K562 (cell line): ENCODE measurements at regions not wholly inside any gene's neighbourhood (a gene's known extent, or its start where the extent isn't known, plus 50 kb on each side); places are given as distances from the start of the nearest gene placed in this dataset.

Source experiments
- ATAC-seq: fragments of 200-7000 bp; cut with Tn5 transposase; 3 replicates; pipeline ENCODE4 v1.9.1; 2020; ENCODE audit warnings: moderate library complexity
- BruUV-seq: library from RNA; stranded (reverse); fragments of 400-500 nt; replicated peaks from 2 replicates; lab custom pipeline; 2021; lab: Mats Ljungman, UMichigan
- CTCF ChIA-PET: fragments of 300-600 bp; formaldehyde crosslinking; extraction: SDS; loops from one replicate; lab custom pipeline; 2021; ENCODE audit warnings: low intra/inter-chr PET ratio; lab: Yijun Ruan, JAX
- POLR2A ChIA-PET: fragments of 300-600, 350-650 bp; sonication (Branson Sonifier 250); formaldehyde crosslinking; extraction: SDS; loops from one replicate; lab custom pipeline; 2021; ENCODE audit warnings: antibody characterized with exemption, inconsistent platforms; lab: Yijun Ruan, JAX
- DNase-seq, 4 experiments: peaks; one replicate each; pipeline versions ENCODE4 v3.0.0 to v3.0.0-alpha.2; 2011 to 2018; ENCODE audit warnings: low spot score in 3 of 4, mixed read lengths in 3 of 4; ENCODE audit errors: extremely low read depth in 1 of 4
- FAIRE-seq: peaks from 2 replicates; lab custom pipeline; 2011; peaks lifted over from hg19 to GRCh38; lab: Jason Lieb, UNC
- H2AFZ ChIP-seq: 2 replicates; pipeline ENCODE4 v1.6.0; 2011; ENCODE audit warnings: low read depth, low read length, control low read depth, inconsistent platforms
- H3K27ac ChIP-seq: fragments of 200-600 bp; 3 replicates; pipeline ENCODE4 v1.8.0; 2011; ENCODE audit warnings: low read depth, mild to moderate bottlenecking, control low read depth, inconsistent platforms, low read length, moderate library complexity, mixed read lengths; ENCODE audit errors: extremely low read depth
- H3K27me3 ChIP-seq, 2 experiments: fragments of 300-600 bp in 1 of 2; 2 replicates in 1 of 2; 3 replicates in 1 of 2; pipeline versions ENCODE4 v1.6.0 to v1.8.0; 2011; ENCODE audit warnings: inconsistent platforms in 2 of 2, low read length in 2 of 2, mild to moderate bottlenecking in 1 of 2, mixed read lengths in 1 of 2, moderate library complexity in 1 of 2; ENCODE audit not compliant: control insufficient read depth in 2 of 2, insufficient read depth in 2 of 2
- H3K36me3 ChIP-seq: fragments of 300-600 bp; 3 replicates; pipeline ENCODE4 v1.8.0; 2011; ENCODE audit warnings: mild to moderate bottlenecking, low read length, inconsistent platforms; ENCODE audit not compliant: control insufficient read depth, insufficient read depth
- H3K4me1 ChIP-seq, 2 experiments: fragments of 200-600 bp in 1 of 2; replicated peaks in 1 of 2; 2 replicates in 1 of 2; 3 replicates in 1 of 2; pipeline versions ENCODE4 v1.5.1 to v1.8.0; 2011; ENCODE audit warnings: inconsistent platforms in 2 of 2, low read length in 2 of 2, mild to moderate bottlenecking in 1 of 2, mixed read lengths in 1 of 2, moderate library complexity in 1 of 2; ENCODE audit not compliant: control insufficient read depth in 2 of 2, insufficient read depth in 2 of 2
- H3K4me2 ChIP-seq: 2 replicates; pipeline ENCODE4 v1.6.1; 2011; ENCODE audit warnings: low read length, control low read depth, inconsistent platforms, mixed read lengths; ENCODE audit not compliant: insufficient read depth
- H3K4me3 ChIP-seq: fragments of 200-600 bp; sonication (generic), shearing (Covaris generic); 2 replicates; pipeline ENCODE4 v1.5.1; 2016; ENCODE audit warnings: control low read depth, inconsistent platforms
- H3K79me2 ChIP-seq: fragments of 200-600 bp; 3 replicates; pipeline ENCODE4 v1.8.0; 2011; ENCODE audit warnings: low read length, inconsistent platforms; ENCODE audit not compliant: control insufficient read depth, insufficient read depth
- H3K9ac ChIP-seq, 2 experiments: 2 replicates each; pipeline versions ENCODE4 v1.6.0 to v1.6.1; 2011; ENCODE audit warnings: low read depth in 2 of 2, low read length in 2 of 2, control low read depth in 1 of 2, inconsistent platforms in 1 of 2, mild to moderate bottlenecking in 1 of 2, mixed read lengths in 1 of 2; ENCODE audit not compliant: insufficient read depth in 1 of 2
- H3K9me1 ChIP-seq: one replicate; pipeline ENCODE4 v1.6.0; 2011; ENCODE audit warnings: inconsistent platforms, mild to moderate bottlenecking, low read length, moderate library complexity; ENCODE audit not compliant: control insufficient read depth, insufficient read depth
- H3K9me3 ChIP-seq: replicated peaks from 2 replicates; pipeline ENCODE4 v1.5.1; 2011; ENCODE audit warnings: low read depth, low read length, inconsistent platforms; ENCODE audit not compliant: control insufficient read depth, insufficient read depth
- H4K20me1 ChIP-seq: replicated peaks from 2 replicates; pipeline ENCODE4 v1.6.1; 2011; ENCODE audit warnings: low read length, inconsistent platforms, mixed read lengths; ENCODE audit not compliant: control insufficient read depth, insufficient read depth
- CEBPB ChIP-seq: fragments of 450-650 bp; IDR thresholded peaks from 2 replicates; pipeline ENCODE4 v1.6.1; 2016; ENCODE audit warnings: missing genetic modification characterization, missing compliant biosample characterization
- CEBPG ChIP-seq, 3 experiments: fragments of 200-800 bp in 1 of 3; sonication (Bioruptor generic) in 1 of 3; sonication (generic) in 1 of 3; formaldehyde crosslinking in 1 of 3; IDR thresholded peaks in 2 of 3; conservative IDR thresholded peaks in 1 of 3; 2 replicates each; pipeline versions ENCODE4 v1.6.1 to v1.8.0; 2016 to 2022; ENCODE audit warnings: missing compliant biosample characterization in 2 of 3, missing genetic modification characterization in 2 of 3, mild to moderate bottlenecking in 1 of 3, missing genetic modification reagents in 1 of 3
- WGBS: fragments of 100-300 bp; shearing (Covaris generic); methylation state at CpG from one replicate; pipeline ENCODE4 v1.1.6; 2016; ENCODE audit warnings: low coverage, mixed read lengths; ENCODE audit not compliant: insufficient coverage; ENCODE audit errors: missing lambda C conversion rate; 5-methylcytosine and 5-hydroxymethylcytosine counted together
- in situ Hi-C: fragments of 300-500 bp; cut with MboI; formaldehyde crosslinking; loops from 4 replicates; pipeline ENCODE4 v1.15.0; 2018; ENCODE audit warnings: inconsistent platforms, mixed read lengths
- intact Hi-C: fragments of 100-400 bp; cut with micrococcal nuclease; formaldehyde crosslinking; loops from 2 replicates; pipeline ENCODE4 v1.14.2; 2022
- TF ChIP-seq, protein P1 (sequence below): fragments of 200-400 bp; formaldehyde crosslinking; IDR thresholded peaks from 2 replicates; pipeline ENCODE4 v1.6.1; 2017; ENCODE audit warnings: mild to moderate bottlenecking, low read depth, low read length, moderate library complexity

DNA sequence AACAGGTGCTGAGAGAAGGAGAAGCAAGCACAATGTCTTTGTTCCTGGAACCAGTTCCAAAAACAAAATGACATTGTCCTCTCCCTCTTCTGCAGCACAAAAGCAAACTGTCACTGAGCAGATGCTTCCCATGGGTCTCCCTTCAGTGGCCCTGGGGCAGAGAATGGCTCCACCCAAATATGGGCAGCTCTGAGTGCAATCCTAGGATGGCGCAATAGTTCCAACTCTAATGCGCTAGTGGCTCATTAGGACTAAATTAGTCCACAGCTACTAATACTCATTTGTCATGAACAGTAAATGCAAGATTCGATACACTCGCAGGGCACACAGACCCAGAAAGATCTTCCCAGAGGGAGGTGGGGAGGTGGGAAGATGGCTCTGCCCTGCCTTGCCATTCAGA, 205.2 kb upstream of the CHAC2 start:
- Histone ChIP-seq H3K27me3 (peaks cover 0 to 2% of the 10 kb centered on the region in 2 experiments; a peak in 2 of 5 replicates), H3K9ac (no peak overlapping the region), H2AFZ (no peak overlapping the region), H3K4me3 (no peak overlapping the region), H3K9me1 (no peaks in the 10 kb centered on the region), H3K36me3 (no peaks in the 10 kb centered on the region), H3K4me1 (no peaks in the 10 kb centered on the region), H3K79me2 (no peaks in the 10 kb centered on the region), H3K27ac (no peak overlapping the region), H4K20me1 (no peaks in the 10 kb centered on the region), H3K4me2 (no peak overlapping the region), H3K9me3 (no peaks in the 10 kb centered on the region)
- intact Hi-C loops, result no loop called here
- 4% methylated on average over 4 of the region's 4 CpGs for WGBS
- no peak for DNase-seq
- FAIRE-seq, result no peak
- in situ Hi-C loops, result no loop called here
- ATAC-seq, result no peak
- ChIA-PET CTCF (no interaction called here), POLR2A (no interaction called here)
- BruUV-seq, result no TSS peak
- TF ChIP-seq, protein P1, sequence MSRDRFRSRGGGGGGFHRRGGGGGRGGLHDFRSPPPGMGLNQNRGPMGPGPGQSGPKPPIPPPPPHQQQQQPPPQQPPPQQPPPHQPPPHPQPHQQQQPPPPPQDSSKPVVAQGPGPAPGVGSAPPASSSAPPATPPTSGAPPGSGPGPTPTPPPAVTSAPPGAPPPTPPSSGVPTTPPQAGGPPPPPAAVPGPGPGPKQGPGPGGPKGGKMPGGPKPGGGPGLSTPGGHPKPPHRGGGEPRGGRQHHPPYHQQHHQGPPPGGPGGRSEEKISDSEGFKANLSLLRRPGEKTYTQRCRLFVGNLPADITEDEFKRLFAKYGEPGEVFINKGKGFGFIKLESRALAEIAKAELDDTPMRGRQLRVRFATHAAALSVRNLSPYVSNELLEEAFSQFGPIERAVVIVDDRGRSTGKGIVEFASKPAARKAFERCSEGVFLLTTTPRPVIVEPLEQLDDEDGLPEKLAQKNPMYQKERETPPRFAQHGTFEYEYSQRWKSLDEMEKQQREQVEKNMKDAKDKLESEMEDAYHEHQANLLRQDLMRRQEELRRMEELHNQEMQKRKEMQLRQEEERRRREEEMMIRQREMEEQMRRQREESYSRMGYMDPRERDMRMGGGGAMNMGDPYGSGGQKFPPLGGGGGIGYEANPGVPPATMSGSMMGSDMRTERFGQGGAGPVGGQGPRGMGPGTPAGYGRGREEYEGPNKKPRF, result no peak
- no peak for TF ChIP-seq CEBPG (CRISPR knock-in tag; IDR thresholded peaks at IDR 0.05)
- peak; percentile 51 to 68; a peak in 3 of 4 replicates for TF ChIP-seq CEBPG (tag; conservative IDR thresholded peaks at IDR 0.05 in 1 of 2, IDR thresholded peaks at IDR 0.05 in 1 of 2)
- TF ChIP-seq CEBPB (tag), result peak; percentile 56; the same call in 1 of the 2 replicates
